ENCODE measurements at regions not wholly inside any gene's neighbourhood (a gene's known extent, or its start where the extent isn't known, plus 50 kb on each side); places are given as distances from the start of the nearest gene placed in this dataset.

- no peak overlapping the region for H3K27ac Mint-ChIP-seq
- no peaks in the 10 kb centered on the region for H3K4me1 ChIP-seq (ENCODE audit: insufficient read depth, low read length)
- H2BK120ac ChIP-seq (ENCODE audit: low read depth, low read length, poor library complexity, severe bottlenecking) = no peak overlapping the region
- no peak overlapping the region for H2BK15ac ChIP-seq (ENCODE audit: low read depth, low read length)
- no peak overlapping the region for H3K23ac ChIP-seq (ENCODE audit: insufficient read length, low read depth, low read length)
- DNase-seq = no peak
- whole genome bisulfite sequencing (ENCODE audit: extremely low coverage, insufficient read length, low lambda C conversion rate) = no CpG with 5 or more reads among the region's 1 CpG
- no peak overlapping the region for H3K56ac ChIP-seq (ENCODE audit: insufficient read length, low read depth, low read length)
- no peak overlapping the region for H2AFZ ChIP-seq (ENCODE audit: low read length)
- H3K23me2 ChIP-seq (ENCODE audit: insufficient read length, low read depth, low read length, poor library complexity, severe bottlenecking) = no peaks in the 10 kb centered on the region
- H3K4me1 Mint-ChIP-seq = peaks cover 8 to 9% of the 10 kb centered on the region in 2 experiments
- no peak overlapping the region for H4K91ac ChIP-seq (ENCODE audit: insufficient read length, low read depth, low read length)
- no peak overlapping the region for H3K18ac ChIP-seq (ENCODE audit: insufficient read length, low read depth, low read length)
- no peaks in the 10 kb centered on the region for H3K79me1 ChIP-seq (ENCODE audit: insufficient read depth, low read depth, low read length, poor library complexity, severe bottlenecking)
- H3K9me3 ChIP-seq (ENCODE audit: control insufficient read depth, low read depth, low read length) = no peaks in the 10 kb centered on the region
- no peak overlapping the region for H3K27ac ChIP-seq (ENCODE audit: insufficient read length, low read depth, low read length)
- no peaks in the 10 kb centered on the region for H3K9me3 Mint-ChIP-seq
- H4K8ac ChIP-seq (replicated peaks; ENCODE audit: insufficient read length, low read depth, low read length) = no peak overlapping the region
- H2BK5ac ChIP-seq (ENCODE audit: insufficient read length, low read length) = no peak overlapping the region
- H2BK12ac ChIP-seq (ENCODE audit: insufficient read length, low read depth, low read length) = no peak overlapping the region
- H3K4ac ChIP-seq (ENCODE audit: low read depth, low read length) = no peak overlapping the region
- no peaks in the 10 kb centered on the region for H4K20me1 ChIP-seq (ENCODE audit: control insufficient read depth, insufficient read depth, insufficient read length)
- H3K27me3 ChIP-seq (ENCODE audit: insufficient read depth, low read length) = no peaks in the 10 kb centered on the region
- H3K14ac ChIP-seq (ENCODE audit: insufficient read depth, low read length) = no peak overlapping the region
- H3K4me3 Mint-ChIP-seq = no peak overlapping the region
- H3K79me2 ChIP-seq (ENCODE audit: insufficient read depth, low read length) = no peaks in the 10 kb centered on the region
- no peak overlapping the region for H4K5ac ChIP-seq (ENCODE audit: insufficient read length, low read depth, low read length)
- no peaks in the 10 kb centered on the region for H3K36me3 Mint-ChIP-seq (ENCODE audit: insufficient read depth in 1 of 3, low read depth in 3 of 3)
- no peak overlapping the region for H2BK20ac ChIP-seq (ENCODE audit: low read depth, low read length, poor library complexity, severe bottlenecking)
- H3T11ph ChIP-seq (ENCODE audit: low read length) = no peak overlapping the region
- no peak overlapping the region for H3K4me2 ChIP-seq (ENCODE audit: insufficient read depth, insufficient read length, low read length)
- no peak overlapping the region for H3K9ac ChIP-seq (ENCODE audit: extremely low read depth, insufficient read length, low read length)
- no peak for TF ChIP-seq CTCF (conservative IDR thresholded peaks at IDR 0.05)
- H2AK5ac ChIP-seq (ENCODE audit: insufficient read length, low read length) = no peak overlapping the region
- no peaks in the 10 kb centered on the region for H3K27me3 Mint-ChIP-seq (ENCODE audit: low read depth)
Observed at GRCh38 chr1:238107322-238107721, 216.6 kb upstream of the ZP4 start.
